CD4-positive, alpha-beta T cell (primary cell): ENCODE measurements at regions not wholly inside any gene's neighbourhood (a gene's known extent, or its start where the extent isn't known, plus 50 kb on each side); places are given as distances from the start of the nearest gene placed in this dataset.

Experiments used
- ATAC-seq: fragments of 200-7000 bp; cut with Tn5 transposase; one replicate; pipeline ENCODE4 v1.10.0; 2022; ENCODE audit warnings: mild to moderate bottlenecking; ENCODE audit not compliant: poor library complexity
- CTCF ChIA-PET: fragments of 350-600 bp; sonication (Branson Sonifier 250); formaldehyde crosslinking; loops from one replicate; lab custom pipeline; 2021; ENCODE audit warnings: antibody characterized with exemption, inconsistent platforms; lab: Charles Lee
- POLR2A ChIA-PET: fragments of 350-600 bp; sonication (Branson Sonifier 250); formaldehyde crosslinking; loops from one replicate; lab custom pipeline; 2021; ENCODE audit warnings: antibody characterized with exemption, inconsistent platforms; lab: Charles Lee
- DNase-seq, 14 experiments: peaks; one replicate each; pipeline ENCODE4 v3.0.0-alpha.2; 2013 to 2020; ENCODE audit warnings: mixed read lengths in 2 of 14
- H3K27ac ChIP-seq, 2 donors: one replicate each; pipeline versions ENCODE4 v1.5.1 to v1.7.0; 2013; ENCODE audit warnings: low read length in 2 of 2, low read depth in 1 of 2, mild to moderate bottlenecking in 1 of 2
- H3K27me3 ChIP-seq, 2 experiments: 1 replicate in 1 of 2; 2 replicates in 1 of 2; pipeline versions ENCODE4 v1.6.1 to v1.7.0; 2013; ENCODE audit warnings: low read length in 2 of 2, control low read depth in 1 of 2, mild to moderate bottlenecking in 1 of 2, moderate library complexity in 1 of 2; ENCODE audit not compliant: insufficient read depth in 2 of 2, control insufficient read depth in 1 of 2
- H3K36me3 ChIP-seq: one replicate; pipeline ENCODE4 v1.6.1; 2013; ENCODE audit warnings: low read length, control low read depth; ENCODE audit not compliant: insufficient read depth
- H3K4me1 ChIP-seq: one replicate; pipeline ENCODE4 v1.6.1; 2013; ENCODE audit warnings: low read length, control low read depth; ENCODE audit not compliant: insufficient read depth
- H3K4me3 ChIP-seq: one replicate; pipeline ENCODE4 v1.5.1; 2013; ENCODE audit warnings: mild to moderate bottlenecking, low read length, moderate library complexity
- H3K9me3 ChIP-seq, 2 experiments: 1 replicate in 1 of 2; 2 replicates in 1 of 2; pipeline versions ENCODE4 v1.6.1 to v1.7.0; 2013; ENCODE audit warnings: low read length in 2 of 2, mild to moderate bottlenecking in 2 of 2, control low read depth in 1 of 2, moderate library complexity in 1 of 2; ENCODE audit not compliant: control insufficient read depth in 1 of 2, insufficient read depth in 1 of 2
- H3K27ac Mint-ChIP-seq: one replicate; pipeline ENCODE4 v1.8.0; 2020; ENCODE audit warnings: mixed read lengths
- H3K27me3 Mint-ChIP-seq: one replicate; pipeline ENCODE4 v1.8.0; 2021; ENCODE audit warnings: mixed read lengths
- H3K36me3 Mint-ChIP-seq: one replicate; pipeline ENCODE4 v1.8.0; 2021; ENCODE audit warnings: low read depth, mixed read lengths
- H3K4me1 Mint-ChIP-seq: one replicate; pipeline ENCODE4 v1.8.0; 2021; ENCODE audit warnings: low read depth, mixed read lengths
- H3K4me3 Mint-ChIP-seq: one replicate; pipeline ENCODE4 v1.8.0; 2020; ENCODE audit warnings: mild to moderate bottlenecking, mixed read lengths
- H3K9me3 Mint-ChIP-seq: one replicate; pipeline ENCODE4 v1.8.0; 2020; ENCODE audit warnings: mixed read lengths
- CTCF ChIP-seq: fragments of 200-600 bp; IDR thresholded peaks from one replicate; pipeline ENCODE4 v1.8.0; 2022; ENCODE audit warnings: antibody characterized with exemption, mild to moderate bottlenecking
- intact Hi-C, 2 experiments: fragments of 100-400 bp; cut with DNase I in 1 of 2; cut with micrococcal nuclease in 1 of 2; formaldehyde crosslinking; loops; one replicate each; pipeline versions ENCODE4 v1.15.1 to v1.9.0; 2023 to 2025; cut with DNase I, micrococcal nuclease

- DNase-seq: no peak
- Mint-ChIP-seq H3K4me1 (no peaks in the 10 kb centered on the region), H3K36me3 (no peaks in the 10 kb centered on the region), H3K9me3 (no peaks in the 10 kb centered on the region), H3K27me3 (peaks cover 22% of the 10 kb centered on the region), H3K27ac (no peak overlapping the region), H3K4me3 (no peak overlapping the region)
- POLR2A ChIA-PET: no interaction called here
- no peak for TF ChIP-seq CTCF
- H3K4me1 ChIP-seq: no peaks in the 10 kb centered on the region
- intact Hi-C loops: loop anchor here in 1 of 2 experiments (5.0 kb wide), 1 partner anchor 664 kb away; no protein-coding TSS in a partner anchor
- H3K4me3 ChIP-seq: no peak overlapping the region
- no peak for ATAC-seq
- H3K9me3 ChIP-seq: no peaks in the 10 kb centered on the region
- CTCF ChIA-PET: no interaction called here
- H3K36me3 ChIP-seq: no peaks in the 10 kb centered on the region
- H3K27me3 ChIP-seq: peaks cover 0 to 2% of the 10 kb centered on the region in 2 experiments
- no peak overlapping the region for H3K27ac ChIP-seq
These were observed 207.5 kb downstream of the MATN1 start for GRCh38 chr1:30515755-30516484.

GRCh38 chr1:30514945-30515344 lies 208.4 kb downstream of the MATN1 start:
- ATAC-seq: no peak
- Histone ChIP-seq H3K4me3 (no peak overlapping the region), H3K27me3 (peaks cover 0 to 2% of the 10 kb centered on the region in 2 experiments), H3K36me3 (no peaks in the 10 kb centered on the region), H3K27ac (no peak overlapping the region), H3K4me1 (no peaks in the 10 kb centered on the region), H3K9me3 (no peaks in the 10 kb centered on the region)
- no peak for DNase-seq
- intact Hi-C loops: loop anchor here in 1 of 2 experiments (5.0 kb wide), 1 partner anchor 663 kb away; no protein-coding TSS in a partner anchor
- ChIA-PET CTCF (no interaction called here), POLR2A (no interaction called here)
- Mint-ChIP-seq H3K36me3 (no peaks in the 10 kb centered on the region), H3K4me3 (no peak overlapping the region), H3K4me1 (no peaks in the 10 kb centered on the region), H3K27me3 (peaks cover 22% of the 10 kb centered on the region), H3K9me3 (no peaks in the 10 kb centered on the region), H3K27ac (no peak overlapping the region)
- TF ChIP-seq CTCF: no peak

DNA sequence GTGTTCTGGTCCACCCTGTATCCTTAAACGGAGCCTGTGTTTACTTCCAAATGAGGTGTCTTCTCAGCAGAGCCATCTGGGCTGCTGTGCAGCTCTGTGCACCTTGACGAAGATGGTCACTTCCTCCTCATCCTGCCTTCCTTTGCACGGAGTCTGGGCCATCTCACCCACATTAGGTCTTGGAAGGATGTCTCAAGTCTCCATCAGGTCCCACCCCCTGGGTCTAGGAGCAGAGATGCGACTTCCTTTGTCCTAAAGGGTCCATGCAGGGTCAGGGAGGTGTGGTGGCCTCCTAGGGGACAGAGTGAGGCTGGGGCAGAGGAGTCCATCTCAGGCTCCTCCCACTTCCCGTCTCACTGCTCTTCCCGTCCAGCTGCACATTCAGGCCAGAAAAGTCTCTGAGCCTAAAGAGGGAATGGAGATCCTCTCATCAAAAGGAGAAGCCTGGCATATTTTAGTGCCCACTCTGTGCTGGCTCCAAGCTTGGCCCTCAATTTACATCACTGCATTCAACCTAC lies 209.2 kb downstream of the MATN1 start:
- no peak overlapping the region for H3K4me3 Mint-ChIP-seq
- peaks cover 22% of the 10 kb centered on the region for H3K27me3 Mint-ChIP-seq
- POLR2A ChIA-PET: no interaction called here
- CTCF ChIA-PET: no interaction called here
- H3K9me3 Mint-ChIP-seq: no peaks in the 10 kb centered on the region
- H3K27me3 ChIP-seq: peaks cover 0 to 2% of the 10 kb centered on the region in 2 experiments
- H3K4me1 Mint-ChIP-seq: no peaks in the 10 kb centered on the region
- H3K27ac Mint-ChIP-seq: no peak overlapping the region
- H3K9me3 ChIP-seq: no peaks in the 10 kb centered on the region
- DNase-seq (no peak), ATAC-seq (no peak)
- no peaks in the 10 kb centered on the region for H3K4me1 ChIP-seq
- no peak overlapping the region for H3K4me3 ChIP-seq
- intact Hi-C loops: no loop called here
- no peaks in the 10 kb centered on the region for H3K36me3 ChIP-seq
- no peak overlapping the region for H3K27ac ChIP-seq
- TF ChIP-seq CTCF: no peak
- H3K36me3 Mint-ChIP-seq: no peaks in the 10 kb centered on the region
